Body of pancreas (tissue), 4 donors: ENCODE measurements at regions not wholly inside any gene's neighbourhood (a gene's known extent, or its start where the extent isn't known, plus 50 kb on each side); places are given as distances from the start of the nearest gene placed in this dataset.

ENCODE experiments used
- CTCF ChIP-seq, 7 experiments: fragments of 450-650 bp in 4 of 7; fragments of 200-600 bp in 3 of 7; sonication (generic) in 3 of 7; IDR thresholded peaks; one replicate each; pipeline ENCODE4 v1.5.1; 2016 to 2019; ENCODE audit warnings: antibody characterized with exemption in 7 of 7
- POLR2A ChIP-seq, 3 donors: fragments of 450-650 bp; IDR thresholded peaks; one replicate each; pipeline ENCODE4 v1.6.1; 2016; ENCODE audit warnings: antibody characterized with exemption in 3 of 3, mild to moderate bottlenecking in 2 of 3

- no peak for TF ChIP-seq CTCF (IDR thresholded peaks at IDR 0.05)
- TF ChIP-seq POLR2A (IDR thresholded peaks at IDR 0.05) = no peak
Measured at GRCh38 chr13:44801990-44802389, 187.3 kb downstream of the NUFIP1 start.
